T-cell (primary cell): ENCODE measurements at regions not wholly inside any gene's neighbourhood (a gene's known extent, or its start where the extent isn't known, plus 50 kb on each side); places are given as distances from the start of the nearest gene placed in this dataset.

Source experiments
- ATAC-seq, 4 experiments: fragments of 200-7000 bp in 3 of 4; fragments of 150-1000 bp in 1 of 4; cut with Tn5 transposase; replicated peaks in 1 of 4; 1 replicate in 3 of 4; 2 replicates in 1 of 4; pipeline ENCODE4 v1.10.0; 2021; ENCODE audit warnings: moderate library complexity in 3 of 4, mild to moderate bottlenecking in 2 of 4, moderate number of reproducible peaks in 1 of 4
- CTCF ChIA-PET, 2 donors: fragments of 300-600 bp; sonication (Branson Sonifier 250); formaldehyde crosslinking; loops; one replicate each; lab custom pipeline; 2022; ENCODE audit warnings: antibody characterized with exemption in 2 of 2; lab: Charles Lee
- POLR2A ChIA-PET, 2 donors: fragments of 300-600 bp; sonication (Branson Sonifier 250); formaldehyde crosslinking; loops; one replicate each; lab custom pipeline; 2022; ENCODE audit warnings: antibody characterized with exemption in 2 of 2; lab: Charles Lee
- DNase-seq, 35 experiments: peaks; one replicate each; pipeline versions ENCODE4 v3.0.0 to v3.0.0-alpha.2; 2013 to 2023
- H3K27ac ChIP-seq: one replicate; pipeline ENCODE4 v1.5.1; 2013; ENCODE audit warnings: low read length
- H3K27me3 ChIP-seq, 2 experiments: replicated peaks in 1 of 2; 1 replicate in 1 of 2; 2 replicates in 1 of 2; pipeline versions ENCODE4 v1.6.1 to v1.7.0; 2013; ENCODE audit warnings: low read length in 1 of 2, mixed read lengths in 1 of 2; ENCODE audit not compliant: control insufficient read depth in 2 of 2, insufficient read depth in 2 of 2; ENCODE audit errors: extremely low read depth in 1 of 2
- H3K36me3 ChIP-seq, 2 donors: 1 replicate in 1 of 2; 2 replicates in 1 of 2; pipeline versions ENCODE4 v1.6.1 to v1.7.0; 2013; ENCODE audit warnings: low read length in 1 of 2; ENCODE audit not compliant: control insufficient read depth in 2 of 2, insufficient read depth in 1 of 2; ENCODE audit errors: extremely low read depth in 1 of 2
- H3K4me1 ChIP-seq, 2 experiments: 1 replicate in 1 of 2; 2 replicates in 1 of 2; pipeline versions ENCODE4 v1.6.1 to v1.7.0; 2013; ENCODE audit warnings: low read length in 2 of 2, mixed read lengths in 1 of 2; ENCODE audit not compliant: insufficient read depth in 2 of 2, control insufficient read depth in 1 of 2; ENCODE audit errors: extremely low read depth in 1 of 2
- H3K4me3 ChIP-seq, 2 donors: 1 replicate in 1 of 2; 2 replicates in 1 of 2; pipeline versions ENCODE4 v1.5.1 to v1.7.0; 2013; ENCODE audit warnings: mild to moderate bottlenecking in 2 of 2, low read length in 1 of 2, moderate library complexity in 1 of 2; ENCODE audit not compliant: control insufficient read depth in 1 of 2; ENCODE audit errors: extremely low read depth in 1 of 2
- H3K9me3 ChIP-seq: 2 replicates; pipeline ENCODE4 v1.7.0; 2013
- H3K27ac Mint-ChIP-seq, 2 donors: one replicate each; pipeline ENCODE4 v1.8.0; 2020 to 2021; ENCODE audit warnings: mild to moderate bottlenecking in 2 of 2, mixed read lengths in 2 of 2
- H3K27me3 Mint-ChIP-seq, 2 donors: one replicate each; pipeline ENCODE4 v1.8.0; 2021 to 2022; ENCODE audit warnings: mixed read lengths in 2 of 2
- H3K36me3 Mint-ChIP-seq: one replicate; pipeline ENCODE4 v1.8.0; 2021; ENCODE audit warnings: mixed read lengths
- H3K4me1 Mint-ChIP-seq, 3 donors: one replicate each; pipeline ENCODE4 v1.8.0; 2020 to 2022; ENCODE audit warnings: mixed read lengths in 3 of 3, mild to moderate bottlenecking in 1 of 3
- H3K4me3 Mint-ChIP-seq, 3 donors: one replicate each; pipeline ENCODE4 v1.8.0; 2020 to 2022; ENCODE audit warnings: mild to moderate bottlenecking in 3 of 3, mixed read lengths in 3 of 3, moderate library complexity in 3 of 3
- H3K9me3 Mint-ChIP-seq, 3 donors: one replicate each; pipeline ENCODE4 v1.8.0; 2020 to 2022; ENCODE audit warnings: mixed read lengths in 3 of 3
- WGBS: methylation state at CpG from one replicate; pipeline ENCODE4 v1.1.5; 2013; ENCODE audit warnings: missing lambda C conversion rate; ENCODE audit not compliant: insufficient coverage; 5-methylcytosine and 5-hydroxymethylcytosine counted together

- 55% methylated on average over 2 of the region's 3 CpGs for WGBS
- Mint-ChIP-seq H3K27ac (no peak overlapping the region), H3K27me3 (peaks cover 1 to 4% of the 10 kb centered on the region in 2 donors), H3K9me3 (peaks cover 0 to 3% (median 0%) of the 10 kb centered on the region in 3 donors), H3K4me3 (no peak overlapping the region), H3K4me1 (no peaks in the 10 kb centered on the region), H3K36me3 (no peaks in the 10 kb centered on the region)
- no peak overlapping the region for H3K27ac ChIP-seq
- H3K9me3 ChIP-seq, result no peaks in the 10 kb centered on the region
- DNase-seq (no peak), ATAC-seq (no peak)
- POLR2A ChIA-PET, result no interaction called here
- CTCF ChIA-PET, result no interaction called here
- H3K36me3 ChIP-seq, result no peaks in the 10 kb centered on the region
- H3K4me3 ChIP-seq, result no peak overlapping the region
- no peaks in the 10 kb centered on the region for H3K27me3 ChIP-seq
- no peaks in the 10 kb centered on the region for H3K4me1 ChIP-seq
Observed at GRCh38 chr2:220496513-220496912, 869.1 kb downstream of the SLC4A3 start.

- Histone ChIP-seq H3K9me3 (no peaks in the 10 kb centered on the region), H3K4me1 (no peaks in the 10 kb centered on the region), H3K36me3 (no peaks in the 10 kb centered on the region), H3K4me3 (no peak overlapping the region), H3K27me3 (no peaks in the 10 kb centered on the region), H3K27ac (no peak overlapping the region)
- H3K36me3 Mint-ChIP-seq, result no peaks in the 10 kb centered on the region
- H3K27me3 Mint-ChIP-seq, result no peaks in the 10 kb centered on the region
- DNase-seq (no peak), ATAC-seq (no peak)
- no peaks in the 10 kb centered on the region for H3K4me1 Mint-ChIP-seq
- H3K9me3 Mint-ChIP-seq, result peaks cover 0 to 3% (median 0%) of the 10 kb centered on the region in 3 donors
- H3K27ac Mint-ChIP-seq, result no peak overlapping the region
- H3K4me3 Mint-ChIP-seq, result no peak overlapping the region
- 17% methylated on average over 2 of the region's 2 CpGs for WGBS
- ChIA-PET POLR2A (no interaction called here), CTCF (no interaction called here)
Observed at GRCh38 chr2:220499225-220499624, 871.8 kb downstream of the SLC4A3 start.

GRCh38 chr2:220502539-220502938, 875.1 kb downstream of the SLC4A3 start:
- no peak overlapping the region for H3K27ac ChIP-seq
- POLR2A ChIA-PET, result no interaction called here
- Mint-ChIP-seq H3K4me3 (no peak overlapping the region), H3K27ac (no peak overlapping the region), H3K9me3 (peaks cover 0 to 3% (median 2%) of the 10 kb centered on the region in 3 donors), H3K4me1 (no peaks in the 10 kb centered on the region), H3K36me3 (no peaks in the 10 kb centered on the region), H3K27me3 (peaks cover 3 to 6% of the 10 kb centered on the region in 2 donors)
- WGBS, result no CpG with 5 or more reads among the region's 3 CpGs
- DNase-seq (no peak), ATAC-seq (no peak)
- H3K4me3 ChIP-seq, result no peak overlapping the region
- H3K4me1 ChIP-seq, result no peaks in the 10 kb centered on the region
- no peaks in the 10 kb centered on the region for H3K9me3 ChIP-seq
- H3K36me3 ChIP-seq, result no peaks in the 10 kb centered on the region
- H3K27me3 ChIP-seq, result no peaks in the 10 kb centered on the region
- CTCF ChIA-PET, result no interaction called here

GRCh38 chr2:220503431-220503830, 876.0 kb downstream of the SLC4A3 start:
- Mint-ChIP-seq H3K27ac (no peak overlapping the region), H3K4me1 (no peaks in the 10 kb centered on the region), H3K9me3 (peaks cover 0 to 5% (median 3%) of the 10 kb centered on the region in 3 donors), H3K4me3 (no peak overlapping the region), H3K36me3 (no peaks in the 10 kb centered on the region), H3K27me3 (peaks cover 3 to 8% of the 10 kb centered on the region in 2 donors)
- H3K27me3 ChIP-seq, result no peaks in the 10 kb centered on the region
- no peaks in the 10 kb centered on the region for H3K4me1 ChIP-seq
- DNase-seq (no peak), ATAC-seq (no peak)
- no peak overlapping the region for H3K27ac ChIP-seq
- POLR2A ChIA-PET, result no interaction called here
- no peaks in the 10 kb centered on the region for H3K36me3 ChIP-seq
- no peaks in the 10 kb centered on the region for H3K9me3 ChIP-seq
- WGBS, result 33% methylated on average over 2 of the region's 4 CpGs
- CTCF ChIA-PET, result no interaction called here
- no peak overlapping the region for H3K4me3 ChIP-seq

GRCh38 chr2:220504938-220505503, 877.6 kb downstream of the SLC4A3 start:
- no peak overlapping the region for H3K4me3 Mint-ChIP-seq
- H3K36me3 Mint-ChIP-seq, result no peaks in the 10 kb centered on the region
- H3K27ac Mint-ChIP-seq, result no peak overlapping the region
- no peaks in the 10 kb centered on the region for H3K36me3 ChIP-seq
- H3K4me3 ChIP-seq, result no peak overlapping the region
- no peaks in the 10 kb centered on the region for H3K4me1 ChIP-seq
- DNase-seq (no peak), ATAC-seq (no peak)
- WGBS, result 20% methylated on average over 1 of the region's 2 CpGs
- H3K9me3 ChIP-seq, result no peaks in the 10 kb centered on the region
- H3K27me3 Mint-ChIP-seq, result peaks cover 3 to 8% of the 10 kb centered on the region in 2 donors
- no peak overlapping the region for H3K27ac ChIP-seq
- ChIA-PET CTCF (no interaction called here), POLR2A (no interaction called here)
- no peaks in the 10 kb centered on the region for H3K4me1 Mint-ChIP-seq
- peaks cover 0 to 5% (median 3%) of the 10 kb centered on the region in 3 donors for H3K9me3 Mint-ChIP-seq
- no peaks in the 10 kb centered on the region for H3K27me3 ChIP-seq

- POLR2A ChIA-PET, result no interaction called here
- CTCF ChIA-PET, result no interaction called here
- DNase-seq (no peak), ATAC-seq (no peak)
- H3K27ac Mint-ChIP-seq, result no peak overlapping the region
- no peaks in the 10 kb centered on the region for H3K36me3 ChIP-seq
- H3K9me3 Mint-ChIP-seq, result peaks cover 0 to 5% (median 0%) of the 10 kb centered on the region in 3 donors
- no peaks in the 10 kb centered on the region for H3K4me1 ChIP-seq
- H3K4me1 Mint-ChIP-seq, result no peaks in the 10 kb centered on the region
- H3K36me3 Mint-ChIP-seq, result no peaks in the 10 kb centered on the region
- 20% methylated on average over 1 of the region's 3 CpGs for WGBS
- H3K9me3 ChIP-seq, result no peaks in the 10 kb centered on the region
- peaks cover 3 to 8% of the 10 kb centered on the region in 2 donors for H3K27me3 Mint-ChIP-seq
- no peak overlapping the region for H3K4me3 ChIP-seq
- no peak overlapping the region for H3K4me3 Mint-ChIP-seq
- H3K27me3 ChIP-seq, result no peaks in the 10 kb centered on the region
- H3K27ac ChIP-seq, result no peak overlapping the region
Observed at GRCh38 chr2:220506466-220506865, 879.0 kb downstream of the SLC4A3 start.
